ENCODE measurements at regions not wholly inside any gene's neighbourhood (a gene's known extent, or its start where the extent isn't known, plus 50 kb on each side); places are given as distances from the start of the nearest gene placed in this dataset.

GRCh38 chr1:184298440-184299405 lies 88.1 kb upstream of the C1orf21 start (continued):
- TF ChIP-seq SMAD1 (IDR thresholded peaks at IDR 0.05; ENCODE audit: low read depth, partially characterized antibody): no peak
- no peak for TF ChIP-seq SMARCA5 (IDR thresholded peaks at IDR 0.05)
- TF ChIP-seq, protein P1, sequence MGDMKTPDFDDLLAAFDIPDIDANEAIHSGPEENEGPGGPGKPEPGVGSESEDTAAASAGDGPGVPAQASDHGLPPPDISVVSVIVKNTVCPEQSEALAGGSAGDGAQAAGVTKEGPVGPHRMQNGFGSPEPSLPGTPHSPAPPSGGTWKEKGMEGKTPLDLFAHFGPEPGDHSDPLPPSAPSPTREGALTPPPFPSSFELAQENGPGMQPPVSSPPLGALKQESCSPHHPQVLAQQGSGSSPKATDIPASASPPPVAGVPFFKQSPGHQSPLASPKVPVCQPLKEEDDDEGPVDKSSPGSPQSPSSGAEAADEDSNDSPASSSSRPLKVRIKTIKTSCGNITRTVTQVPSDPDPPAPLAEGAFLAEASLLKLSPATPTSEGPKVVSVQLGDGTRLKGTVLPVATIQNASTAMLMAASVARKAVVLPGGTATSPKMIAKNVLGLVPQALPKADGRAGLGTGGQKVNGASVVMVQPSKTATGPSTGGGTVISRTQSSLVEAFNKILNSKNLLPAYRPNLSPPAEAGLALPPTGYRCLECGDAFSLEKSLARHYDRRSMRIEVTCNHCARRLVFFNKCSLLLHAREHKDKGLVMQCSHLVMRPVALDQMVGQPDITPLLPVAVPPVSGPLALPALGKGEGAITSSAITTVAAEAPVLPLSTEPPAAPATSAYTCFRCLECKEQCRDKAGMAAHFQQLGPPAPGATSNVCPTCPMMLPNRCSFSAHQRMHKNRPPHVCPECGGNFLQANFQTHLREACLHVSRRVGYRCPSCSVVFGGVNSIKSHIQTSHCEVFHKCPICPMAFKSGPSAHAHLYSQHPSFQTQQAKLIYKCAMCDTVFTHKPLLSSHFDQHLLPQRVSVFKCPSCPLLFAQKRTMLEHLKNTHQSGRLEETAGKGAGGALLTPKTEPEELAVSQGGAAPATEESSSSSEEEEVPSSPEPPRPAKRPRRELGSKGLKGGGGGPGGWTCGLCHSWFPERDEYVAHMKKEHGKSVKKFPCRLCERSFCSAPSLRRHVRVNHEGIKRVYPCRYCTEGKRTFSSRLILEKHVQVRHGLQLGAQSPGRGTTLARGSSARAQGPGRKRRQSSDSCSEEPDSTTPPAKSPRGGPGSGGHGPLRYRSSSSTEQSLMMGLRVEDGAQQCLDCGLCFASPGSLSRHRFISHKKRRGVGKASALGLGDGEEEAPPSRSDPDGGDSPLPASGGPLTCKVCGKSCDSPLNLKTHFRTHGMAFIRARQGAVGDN (IDR thresholded peaks at IDR 0.05): no peak
- no peak for TF ChIP-seq ZSCAN29 (IDR thresholded peaks at IDR 0.05)
- TF ChIP-seq, protein P2, sequence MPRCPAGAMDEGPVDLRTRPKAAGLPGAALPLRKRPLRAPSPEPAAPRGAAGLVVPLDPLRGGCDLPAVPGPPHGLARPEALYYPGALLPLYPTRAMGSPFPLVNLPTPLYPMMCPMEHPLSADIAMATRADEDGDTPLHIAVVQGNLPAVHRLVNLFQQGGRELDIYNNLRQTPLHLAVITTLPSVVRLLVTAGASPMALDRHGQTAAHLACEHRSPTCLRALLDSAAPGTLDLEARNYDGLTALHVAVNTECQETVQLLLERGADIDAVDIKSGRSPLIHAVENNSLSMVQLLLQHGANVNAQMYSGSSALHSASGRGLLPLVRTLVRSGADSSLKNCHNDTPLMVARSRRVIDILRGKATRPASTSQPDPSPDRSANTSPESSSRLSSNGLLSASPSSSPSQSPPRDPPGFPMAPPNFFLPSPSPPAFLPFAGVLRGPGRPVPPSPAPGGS (IDR thresholded peaks at IDR 0.05; ENCODE audit: borderline replicate concordance, insufficient read depth, low read depth, low read length, poor library complexity, severe bottlenecking): no peak
- no peak for TF ChIP-seq RELB (IDR thresholded peaks at IDR 0.05; ENCODE audit: low read depth)
- no peak for TF ChIP-seq CBX5 (IDR thresholded peaks at IDR 0.05; ENCODE audit: low read depth)
- TF ChIP-seq ASH2L (IDR thresholded peaks at IDR 0.05; ENCODE audit: borderline replicate concordance, low read depth): no peak
- no peak for TF ChIP-seq JUND (IDR thresholded peaks at IDR 0.05; ENCODE audit: low read depth, low read length)
- no peak for TF ChIP-seq RAD21 (IDR thresholded peaks at IDR 0.05; ENCODE audit: insufficient read depth, low read depth, low read length)
- no peak for TF ChIP-seq BCLAF1 (IDR thresholded peaks at IDR 0.05)
- no peak for TF ChIP-seq IRF5 (IDR thresholded peaks at IDR 0.05; ENCODE audit: borderline replicate concordance)

All from GM12878 (cell line).